WERI-Rb-1 (cell line): ENCODE measurements at regions not wholly inside any gene's neighbourhood (a gene's known extent, or its start where the extent isn't known, plus 50 kb on each side); places are given as distances from the start of the nearest gene placed in this dataset.

ENCODE experiments used
- DNase-seq: peaks from one replicate; pipeline ENCODE4 v3.0.0-alpha.2; 2020
- H3K27ac ChIP-seq: fragments of 250-450 bp; sonication (Bioruptor Pico); 2 replicates; pipeline ENCODE4 v1.5.1; 2020; ENCODE audit warnings: mild to moderate bottlenecking, moderate library complexity
- H3K27me3 ChIP-seq: fragments of 250-450 bp; sonication (Bioruptor Pico); 2 replicates; pipeline ENCODE4 v1.5.1; 2021; ENCODE audit warnings: mild to moderate bottlenecking, low read depth, moderate library complexity; ENCODE audit not compliant: insufficient read depth, severe bottlenecking
- H3K36me3 ChIP-seq: fragments of 250-450 bp; sonication (Bioruptor Pico); 2 replicates; pipeline ENCODE4 v1.5.1; 2020; ENCODE audit warnings: mild to moderate bottlenecking, moderate library complexity
- H3K4me3 ChIP-seq: 2 replicates; pipeline ENCODE4 v1.5.1; 2011; ENCODE audit warnings: low read depth, mild to moderate bottlenecking, control low read depth, low read length
- H3K9me3 ChIP-seq: fragments of 250-450 bp; sonication (Bioruptor Pico); 2 replicates; pipeline ENCODE4 v1.5.1; 2021; ENCODE audit warnings: mild to moderate bottlenecking, moderate library complexity; ENCODE audit not compliant: severe bottlenecking
- CTCF ChIP-seq: IDR thresholded peaks from 2 replicates; pipeline ENCODE4 v1.5.1; 2011; ENCODE audit warnings: low read depth, mild to moderate bottlenecking, control low read depth, inconsistent platforms, low read length

DNA sequence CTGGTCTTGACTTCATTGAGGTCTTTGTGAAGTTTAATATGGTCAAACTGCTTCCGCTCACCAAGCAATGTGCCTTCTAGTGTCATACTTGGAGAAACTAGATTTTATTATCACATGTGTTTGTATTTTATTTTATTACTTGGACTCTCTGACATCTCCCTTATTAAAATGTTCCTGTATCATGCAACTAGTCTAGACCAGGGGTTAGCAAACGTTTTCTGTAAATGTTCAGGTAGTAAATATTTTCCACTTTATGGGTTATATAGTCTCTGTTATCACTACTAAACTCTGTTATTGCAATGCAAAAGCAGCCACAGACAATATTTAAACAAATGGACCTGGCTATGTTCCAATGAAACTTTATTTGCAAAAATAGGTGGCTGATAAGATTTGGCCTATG lies 443.8 kb downstream of the MID1IP1 start:
- DNase-seq: no peak
- TF ChIP-seq CTCF: no peak
- Histone ChIP-seq H3K9me3 (no peaks in the 10 kb centered on the region), H3K4me3 (no peak overlapping the region), H3K36me3 (no peaks in the 10 kb centered on the region), H3K27me3 (no peaks in the 10 kb centered on the region), H3K27ac (no peak overlapping the region)

- H3K27me3 ChIP-seq: no peaks in the 10 kb centered on the region
- H3K4me3 ChIP-seq: no peak overlapping the region
- H3K36me3 ChIP-seq: no peaks in the 10 kb centered on the region
- no peak overlapping the region for H3K27ac ChIP-seq
- no peaks in the 10 kb centered on the region for H3K9me3 ChIP-seq
- no peak for DNase-seq
- TF ChIP-seq CTCF: no peak
These were observed 446.3 kb downstream of the MID1IP1 start for GRCh38 chrX:39247536-39247935.

GRCh38 chrX:39248330-39248729 lies 447.1 kb downstream of the MID1IP1 start:
- DNase-seq: no peak
- no peak overlapping the region for H3K27ac ChIP-seq
- no peaks in the 10 kb centered on the region for H3K27me3 ChIP-seq
- TF ChIP-seq CTCF: no peak
- H3K4me3 ChIP-seq: no peak overlapping the region
- H3K36me3 ChIP-seq: no peaks in the 10 kb centered on the region
- no peaks in the 10 kb centered on the region for H3K9me3 ChIP-seq

- Histone ChIP-seq H3K36me3 (no peaks in the 10 kb centered on the region), H3K4me3 (no peak overlapping the region), H3K9me3 (no peaks in the 10 kb centered on the region), H3K27me3 (no peaks in the 10 kb centered on the region), H3K27ac (no peak overlapping the region)
- 0 out of 2 replicates have a peak, but pooled peaks have one; percentile 7 for TF ChIP-seq CTCF
- no peak for DNase-seq
These were observed 448.7 kb downstream of the MID1IP1 start for GRCh38 chrX:39249999-39250398.

GRCh38 chrX:39251995-39252394 lies 450.7 kb downstream of the MID1IP1 start:
- TF ChIP-seq CTCF: no peak
- H3K27me3 ChIP-seq: no peaks in the 10 kb centered on the region
- H3K4me3 ChIP-seq: no peak overlapping the region
- no peaks in the 10 kb centered on the region for H3K9me3 ChIP-seq
- no peak for DNase-seq
- no peaks in the 10 kb centered on the region for H3K36me3 ChIP-seq
- no peak overlapping the region for H3K27ac ChIP-seq

DNA sequence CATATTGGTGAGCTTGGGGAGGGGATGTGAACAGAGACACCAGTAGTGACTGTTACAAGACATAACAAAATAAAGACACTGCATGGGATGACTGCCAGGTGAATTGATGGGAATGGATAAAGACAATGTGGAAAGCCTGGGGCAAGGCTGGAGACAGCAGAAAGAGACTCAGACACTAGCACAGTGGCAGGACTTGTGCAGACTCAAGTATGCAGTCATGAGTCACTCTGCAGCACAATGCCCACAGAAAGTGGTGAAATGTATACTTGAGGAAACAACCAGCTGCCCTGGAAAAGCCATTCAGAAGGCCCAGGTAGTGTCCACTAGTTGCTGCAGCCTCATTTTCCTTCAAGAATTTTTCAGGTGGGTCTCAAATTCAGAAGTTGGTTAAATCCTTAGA lies 452.3 kb downstream of the MID1IP1 start:
- no peak for TF ChIP-seq CTCF
- no peaks in the 10 kb centered on the region for H3K9me3 ChIP-seq
- no peaks in the 10 kb centered on the region for H3K27me3 ChIP-seq
- H3K4me3 ChIP-seq: no peak overlapping the region
- no peaks in the 10 kb centered on the region for H3K36me3 ChIP-seq
- H3K27ac ChIP-seq: no peak overlapping the region
- DNase-seq: no peak
